NCI-H146 treated with DMSO at 0.1 percent for 48 hours (cell line): ENCODE measurements at regions not wholly inside any gene's neighbourhood (a gene's known extent, or its start where the extent isn't known, plus 50 kb on each side); places are given as distances from the start of the nearest gene placed in this dataset.
"Not testable (repeated sequence)": the region's sequence is repeated elsewhere in the genome, so short reads cannot be mapped to it uniquely, and the experiment has no call there.

Experiments
- DNase-seq: peaks from one replicate; lab custom pipeline; 2025; ENCODE audit not compliant: unreplicated experiment; lab: John Stamatoyannopoulos, UW

GRCh38 chr10:124324856-124325632 is 93.7 kb downstream of the OAT start:
- DNase-seq: no peak

- no peak for DNase-seq
Measured at GRCh38 chr10:124324451-124324850, 94.3 kb downstream of the OAT start.

DNA sequence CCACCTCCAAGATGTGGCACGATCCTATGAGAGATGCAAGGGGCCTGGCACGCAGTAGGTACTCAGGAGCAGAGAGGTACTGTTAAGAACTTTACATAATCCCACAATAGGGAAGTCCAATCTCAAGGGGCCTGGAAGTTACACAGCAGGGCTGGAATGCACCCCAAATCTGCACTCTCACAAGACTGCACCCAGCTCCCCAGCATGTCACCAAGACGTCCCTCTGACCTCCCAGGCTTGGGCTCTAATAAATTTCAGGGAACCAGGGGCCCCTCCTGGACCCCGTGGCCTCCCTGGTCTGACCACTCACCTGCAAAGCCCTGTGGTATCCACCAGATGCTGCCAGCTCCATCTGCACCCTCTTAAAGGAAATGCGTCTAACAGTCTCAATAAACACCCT is 94.9 kb downstream of the OAT start:
- no peak for DNase-seq

GRCh38 chr10:124323111-124323725 is 95.5 kb downstream of the OAT start:
- DNase-seq: no peak

DNA sequence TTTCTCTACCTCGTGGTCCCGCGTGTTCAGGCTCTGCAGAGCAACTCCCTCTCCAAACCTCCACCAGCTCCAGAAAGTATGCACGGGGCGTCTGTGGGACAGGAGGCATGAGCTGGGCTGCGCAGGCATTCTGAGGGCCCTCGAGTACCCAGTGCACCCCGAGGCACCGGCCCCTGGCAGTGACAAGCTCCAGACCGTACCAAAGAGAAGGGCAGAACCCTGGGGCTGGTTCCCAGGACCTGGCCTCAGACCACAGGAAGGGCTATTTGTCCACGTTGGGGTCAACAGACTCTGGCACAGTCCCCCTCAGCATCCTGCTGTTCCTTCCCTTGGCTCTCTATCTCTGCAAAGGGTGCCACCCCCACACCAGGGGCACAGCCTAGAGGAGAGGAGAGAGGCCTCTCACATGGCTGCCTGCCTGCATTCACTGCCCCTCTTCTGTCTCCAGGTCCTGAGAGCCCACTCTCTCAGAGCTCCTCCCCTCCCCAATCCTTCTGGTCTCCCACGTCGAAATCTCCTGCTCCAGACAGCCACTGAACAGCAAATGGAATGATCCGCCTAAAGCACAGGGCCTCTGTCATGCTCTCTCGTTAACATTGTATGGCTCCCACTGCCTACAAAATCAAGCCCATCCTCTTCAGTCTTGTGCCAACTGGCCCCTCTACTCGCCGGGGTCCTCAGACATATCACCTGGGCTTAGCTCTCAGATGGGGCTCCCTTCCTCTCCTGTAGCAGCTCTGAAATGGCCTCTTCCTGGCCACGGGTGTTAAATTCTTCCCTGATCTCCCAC is 96.3 kb downstream of the OAT start:
- no peak for DNase-seq

DNA sequence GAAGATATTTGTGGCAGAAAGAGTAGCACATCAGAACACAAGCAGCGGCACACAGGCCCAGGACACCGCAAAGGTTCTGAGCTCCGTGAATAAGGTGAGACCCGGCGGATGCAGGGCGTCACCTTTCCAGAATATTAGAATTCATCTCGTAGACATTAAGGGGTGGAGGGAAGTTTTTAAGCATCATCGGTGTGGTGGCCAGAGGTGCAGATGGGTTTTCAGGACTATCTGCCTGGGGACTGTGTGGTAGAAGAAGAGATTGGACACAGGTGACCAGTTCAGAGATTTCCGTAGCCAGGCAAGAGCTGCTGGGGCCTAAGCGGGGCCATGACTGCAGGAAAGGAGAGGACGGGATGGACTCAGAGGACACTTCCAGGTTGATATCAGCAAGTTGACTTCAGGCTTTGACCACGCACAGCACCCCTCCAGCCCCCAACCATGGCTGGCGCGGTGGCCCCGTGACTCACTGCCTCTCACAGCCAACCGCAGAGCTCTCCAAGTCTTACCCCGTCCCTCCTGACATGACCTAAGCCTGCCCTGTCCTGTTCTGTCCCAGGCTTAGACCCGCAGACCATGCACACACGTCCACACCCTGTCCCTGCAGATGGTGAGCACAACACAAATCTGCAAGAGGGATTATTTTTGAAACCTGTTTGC is 97.2 kb downstream of the OAT start:
- DNase-seq: no peak

GRCh38 chr10:124320778-124321432 is 97.8 kb downstream of the OAT start:
- no peak for DNase-seq

GRCh38 chr10:124319926-124320391 is 98.8 kb downstream of the OAT start:
- no peak for DNase-seq

- DNase-seq: not testable (repeated sequence)
Measured at GRCh38 chr10:124319520-124319919, 99.2 kb downstream of the OAT start.

DNA sequence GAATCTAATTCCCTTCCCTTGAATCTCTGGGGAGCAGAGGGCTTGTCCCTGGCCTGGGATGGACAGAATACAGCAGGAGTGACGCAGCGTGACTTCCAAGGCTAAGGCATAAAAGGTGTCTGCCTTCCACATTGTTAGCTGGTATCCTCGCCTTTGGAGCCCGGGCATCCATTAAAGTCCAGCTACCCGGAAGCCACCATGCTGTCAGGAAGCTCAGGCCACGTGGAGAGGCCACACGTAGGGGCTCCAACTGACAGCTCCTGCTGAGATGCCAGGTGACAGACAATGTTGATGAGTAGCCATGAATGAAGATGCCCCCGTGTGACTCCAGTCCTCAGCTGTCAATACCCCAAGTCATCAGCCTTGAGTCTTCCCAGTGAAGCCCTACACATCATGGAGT is 99.9 kb downstream of the OAT start:
- no peak for DNase-seq

- no peak for DNase-seq
Measured at GRCh38 chr10:124318076-124318475, 100.6 kb downstream of the OAT start.

DNA sequence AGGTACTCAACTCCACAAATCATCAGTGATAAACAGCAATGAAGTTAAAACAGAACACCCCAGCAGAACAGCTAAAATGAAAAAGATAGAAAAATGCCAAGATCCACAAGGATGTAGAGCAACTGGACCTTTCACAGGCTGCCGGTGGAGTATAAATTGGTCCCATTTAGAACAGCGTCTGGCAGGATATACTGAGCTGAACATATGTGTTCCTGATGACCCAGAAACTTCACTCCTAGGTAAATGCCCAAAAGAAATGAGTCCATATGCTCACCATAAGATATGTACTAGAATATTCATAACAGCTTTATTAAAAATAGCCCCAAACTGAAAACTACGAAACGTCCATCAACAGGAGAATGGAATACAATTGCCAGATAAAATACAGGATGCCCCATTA is 102.4 kb downstream of the OAT start:
- DNase-seq: no peak

- no peak for DNase-seq
Measured at GRCh38 chr10:124315591-124316270, 103.0 kb downstream of the OAT start.

GRCh38 chr10:124313374-124313773 is 105.3 kb downstream of the OAT start:
- no peak for DNase-seq

GRCh38 chr10:124308811-124309210 is 109.9 kb downstream of the OAT start:
- no peak for DNase-seq

- DNase-seq: no peak
Measured at GRCh38 chr10:124308056-124308645, 110.6 kb downstream of the OAT start.

GRCh38 chr10:124307591-124307990 is 111.1 kb downstream of the OAT start:
- DNase-seq: no peak

- no peak for DNase-seq
Measured at GRCh38 chr10:124306922-124307371, 111.8 kb downstream of the OAT start.

DNA sequence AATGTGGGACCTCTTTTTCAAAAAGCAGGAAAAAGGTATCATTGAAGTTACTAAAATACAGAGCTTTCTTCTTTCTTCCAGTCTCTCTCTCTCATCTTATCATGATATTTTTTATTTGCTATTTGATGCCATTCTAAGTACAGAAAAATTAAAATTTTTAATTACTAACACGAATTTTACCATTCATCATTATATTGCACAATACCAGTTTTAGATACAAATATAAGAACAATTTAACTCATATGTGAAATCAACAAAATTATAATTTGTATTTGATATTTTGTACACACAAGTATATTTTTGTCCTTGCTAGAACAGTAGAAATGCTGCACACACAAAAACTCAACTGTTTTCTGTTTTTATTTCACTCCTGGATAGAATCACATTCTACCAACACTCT is 112.2 kb downstream of the OAT start:
- no peak for DNase-seq

DNA sequence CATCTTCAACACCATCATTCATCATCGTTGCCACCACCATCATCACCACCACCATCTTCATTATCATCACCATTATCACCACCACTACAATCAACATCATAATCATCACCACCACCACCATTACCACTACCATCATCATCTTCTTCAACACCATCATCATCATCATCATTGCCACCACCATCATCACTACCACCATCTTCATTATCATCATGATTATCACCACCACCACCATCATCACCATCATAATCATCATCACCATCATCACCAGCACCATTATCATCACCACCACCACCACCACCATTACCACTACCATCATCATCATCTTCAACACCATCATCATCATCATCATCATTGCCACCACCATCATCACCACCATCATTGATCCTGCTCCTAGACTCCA is 112.7 kb downstream of the OAT start:
- DNase-seq: no peak
